ENCODE measurements at regions not wholly inside any gene's neighbourhood (a gene's known extent, or its start where the extent isn't known, plus 50 kb on each side); places are given as distances from the start of the nearest gene placed in this dataset.

- TF ChIP-seq, protein P1, sequence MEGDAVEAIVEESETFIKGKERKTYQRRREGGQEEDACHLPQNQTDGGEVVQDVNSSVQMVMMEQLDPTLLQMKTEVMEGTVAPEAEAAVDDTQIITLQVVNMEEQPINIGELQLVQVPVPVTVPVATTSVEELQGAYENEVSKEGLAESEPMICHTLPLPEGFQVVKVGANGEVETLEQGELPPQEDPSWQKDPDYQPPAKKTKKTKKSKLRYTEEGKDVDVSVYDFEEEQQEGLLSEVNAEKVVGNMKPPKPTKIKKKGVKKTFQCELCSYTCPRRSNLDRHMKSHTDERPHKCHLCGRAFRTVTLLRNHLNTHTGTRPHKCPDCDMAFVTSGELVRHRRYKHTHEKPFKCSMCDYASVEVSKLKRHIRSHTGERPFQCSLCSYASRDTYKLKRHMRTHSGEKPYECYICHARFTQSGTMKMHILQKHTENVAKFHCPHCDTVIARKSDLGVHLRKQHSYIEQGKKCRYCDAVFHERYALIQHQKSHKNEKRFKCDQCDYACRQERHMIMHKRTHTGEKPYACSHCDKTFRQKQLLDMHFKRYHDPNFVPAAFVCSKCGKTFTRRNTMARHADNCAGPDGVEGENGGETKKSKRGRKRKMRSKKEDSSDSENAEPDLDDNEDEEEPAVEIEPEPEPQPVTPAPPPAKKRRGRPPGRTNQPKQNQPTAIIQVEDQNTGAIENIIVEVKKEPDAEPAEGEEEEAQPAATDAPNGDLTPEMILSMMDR (IDR thresholded peaks at IDR 0.05; ENCODE audit: insufficient read depth, low read length) = no peak
- no peak overlapping the region for H3K4me3 ChIP-seq (ENCODE audit: low read depth, low read length)
- peak; percentile 33 for DNase-seq (ENCODE audit: low read depth)
These were observed 221.8 kb upstream of the KCNIP4 start for GRCh38 chr4:22170353-22170752.

GRCh38 chr4:22167201-22167600 is 218.6 kb upstream of the KCNIP4 start:
- TF ChIP-seq, protein P1 (IDR thresholded peaks at IDR 0.05; ENCODE audit: insufficient read depth, low read length) = no peak
- no peak overlapping the region for H3K4me3 ChIP-seq (ENCODE audit: low read depth, low read length)
- DNase-seq (ENCODE audit: low read depth) = no peak

- no peak overlapping the region for H3K4me3 ChIP-seq (ENCODE audit: low read depth, low read length)
- TF ChIP-seq, protein P1 (IDR thresholded peaks at IDR 0.05; ENCODE audit: insufficient read depth, low read length) = no peak
- no peak for DNase-seq (ENCODE audit: low read depth)
These were observed 213.9 kb upstream of the KCNIP4 start for GRCh38 chr4:22162454-22162853.

- TF ChIP-seq, protein P1 (IDR thresholded peaks at IDR 0.05; ENCODE audit: insufficient read depth, low read length) = no peak
- no peak for DNase-seq (ENCODE audit: low read depth)
- no peak overlapping the region for H3K4me3 ChIP-seq (ENCODE audit: low read depth, low read length)
These were observed 182.2 kb upstream of the KCNIP4 start for GRCh38 chr4:22130741-22131140.

GRCh38 chr4:22129454-22130029 is 181.0 kb upstream of the KCNIP4 start:
- H3K4me3 ChIP-seq (ENCODE audit: low read depth, low read length) = no peak overlapping the region
- TF ChIP-seq, protein P1 (IDR thresholded peaks at IDR 0.05; ENCODE audit: insufficient read depth, low read length) = peak; percentile 75
- peak; percentile 67 for DNase-seq (ENCODE audit: low read depth)

DNA sequence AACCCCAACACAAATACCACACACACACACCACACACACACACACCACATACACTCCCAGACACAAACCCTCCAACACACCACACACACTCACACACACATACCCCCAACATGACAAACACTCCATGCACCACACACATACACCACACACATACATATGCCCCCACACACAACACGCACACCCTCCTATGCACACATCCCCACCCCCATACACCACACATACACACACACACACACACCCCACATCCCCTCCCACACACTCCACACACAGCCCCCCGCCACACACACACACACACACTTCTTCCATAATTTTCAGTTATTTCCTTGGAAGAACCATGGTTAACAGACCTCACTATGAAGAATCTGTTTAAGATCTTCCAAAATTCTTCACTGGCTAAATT is 173.5 kb upstream of the KCNIP4 start:
- H3K4me3 ChIP-seq (ENCODE audit: low read depth, low read length) = no peak overlapping the region
- DNase-seq (ENCODE audit: low read depth) = no peak
- TF ChIP-seq, protein P1 (IDR thresholded peaks at IDR 0.05; ENCODE audit: insufficient read depth, low read length) = no peak

GRCh38 chr4:22115262-22115661 is 166.7 kb upstream of the KCNIP4 start:
- H3K4me3 ChIP-seq (ENCODE audit: low read depth, low read length) = no peak overlapping the region
- TF ChIP-seq, protein P1 (IDR thresholded peaks at IDR 0.05; ENCODE audit: insufficient read depth, low read length) = no peak
- no peak for DNase-seq (ENCODE audit: low read depth)
